RKO (cell line): ENCODE measurements at regions not wholly inside any gene's neighbourhood (a gene's known extent, or its start where the extent isn't known, plus 50 kb on each side); places are given as distances from the start of the nearest gene placed in this dataset.

Source experiments
- DNase-seq: peaks from one replicate; pipeline ENCODE4 v3.0.0-alpha.2; 2016; ENCODE audit warnings: low spot score

DNA sequence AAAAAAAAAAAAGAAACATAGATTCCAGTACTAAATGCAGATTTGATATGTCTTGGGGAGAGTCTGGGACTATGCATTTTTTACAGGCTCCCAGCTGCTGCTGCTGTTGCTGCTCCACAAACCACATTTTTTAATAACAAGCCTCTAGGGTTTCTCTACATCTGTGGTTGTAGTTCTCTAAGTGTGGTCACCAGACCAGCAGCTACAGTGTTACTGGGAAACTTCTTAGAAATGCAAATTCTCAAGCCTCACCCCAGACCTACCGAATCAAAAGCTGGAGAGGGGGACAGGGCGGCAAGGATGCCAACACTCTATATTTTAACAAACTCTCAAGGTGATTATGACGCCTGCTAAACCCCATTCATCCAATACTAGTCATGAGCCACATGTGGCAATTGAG, 293.4 kb upstream of the PTGER4 start:
- DNase-seq = no peak

DNA sequence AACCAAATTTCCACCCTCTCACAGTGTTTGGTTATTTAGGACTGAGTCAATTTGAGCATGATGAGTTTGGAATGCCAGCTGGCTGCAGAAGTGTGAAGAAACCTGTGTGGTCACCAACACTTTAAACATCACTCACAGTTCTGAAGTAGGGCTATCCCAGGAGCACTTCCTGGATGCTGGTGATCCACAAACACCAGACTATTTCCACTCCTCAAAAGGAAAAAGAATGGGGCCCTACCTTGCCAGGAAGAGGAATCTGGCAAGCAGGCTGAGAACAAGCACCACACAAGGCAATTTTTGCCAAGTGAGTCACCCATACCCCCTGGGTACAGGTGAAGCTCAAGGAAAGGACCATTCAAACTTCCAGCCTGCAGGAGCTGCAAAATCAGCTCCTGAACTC, 294.2 kb upstream of the PTGER4 start:
- peak; percentile 5 for DNase-seq

DNA sequence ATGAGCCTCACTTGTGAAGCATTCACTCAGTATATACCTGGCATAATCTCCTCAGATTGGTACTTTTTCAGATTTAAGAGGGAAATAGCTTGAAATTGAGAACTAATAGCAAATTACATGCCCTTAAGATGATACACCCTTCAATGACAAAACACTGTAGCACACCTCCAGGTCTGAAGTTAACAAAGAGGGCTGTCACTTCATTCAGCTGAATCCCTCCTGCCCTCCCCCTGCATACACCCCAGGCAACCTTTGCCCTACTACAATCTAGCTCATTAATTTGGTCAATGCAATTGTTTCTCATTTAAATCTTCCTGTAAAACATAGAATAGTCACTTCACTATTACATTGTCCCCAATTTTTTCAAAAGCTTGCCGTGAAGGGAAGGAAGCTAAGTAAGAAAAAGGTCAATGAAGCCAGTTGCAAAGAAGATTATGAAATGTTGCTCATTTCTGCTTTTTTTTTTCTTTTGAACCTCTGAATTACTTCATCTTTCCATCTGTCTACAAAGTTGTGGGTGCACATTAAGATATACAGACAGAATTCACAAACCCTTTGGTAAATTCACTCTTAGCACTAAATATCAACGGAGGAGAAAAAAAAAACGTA, 294.8 kb upstream of the PTGER4 start:
- no peak for DNase-seq

DNA sequence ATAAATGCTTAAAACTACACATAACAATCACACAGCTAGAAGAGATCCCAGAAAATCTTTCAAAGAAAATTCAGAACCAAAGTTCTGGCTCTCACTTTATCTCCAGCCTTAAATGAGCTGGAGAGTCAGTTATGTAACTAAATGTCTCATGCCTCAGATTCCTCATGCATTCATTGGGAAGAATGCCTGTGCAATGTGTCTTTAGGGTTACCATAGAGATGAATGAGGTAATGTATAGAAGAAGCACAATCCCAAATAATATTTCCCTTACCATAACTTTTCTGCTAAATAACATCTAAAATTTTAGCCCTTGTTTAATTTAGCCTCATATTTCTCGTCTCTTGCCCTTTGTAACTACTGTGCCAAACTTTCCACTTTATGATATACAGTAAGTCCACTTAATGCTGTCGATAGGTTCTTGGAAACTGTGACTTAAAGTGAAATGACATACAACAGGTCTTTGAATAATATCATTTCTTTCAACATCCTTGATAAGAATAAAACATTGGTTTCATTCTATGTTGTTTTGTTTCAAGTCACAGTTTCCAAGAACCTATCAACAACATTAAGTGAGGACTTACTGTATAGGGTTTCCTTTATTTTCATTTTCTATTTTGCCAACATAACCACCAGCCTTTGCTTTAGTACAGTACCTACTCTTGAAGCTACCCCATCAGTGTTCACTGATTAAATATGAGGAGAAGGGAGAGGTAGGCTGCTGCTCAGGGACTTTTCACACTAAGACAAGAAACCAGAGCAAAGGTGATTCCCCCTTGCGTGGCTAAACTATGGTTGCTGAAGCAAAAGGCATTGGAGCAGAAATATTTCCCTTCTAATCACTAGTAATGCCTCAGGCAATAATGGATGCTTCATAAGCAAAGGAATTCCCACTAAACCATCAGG, 295.7 kb upstream of the PTGER4 start:
- no peak for DNase-seq

DNA sequence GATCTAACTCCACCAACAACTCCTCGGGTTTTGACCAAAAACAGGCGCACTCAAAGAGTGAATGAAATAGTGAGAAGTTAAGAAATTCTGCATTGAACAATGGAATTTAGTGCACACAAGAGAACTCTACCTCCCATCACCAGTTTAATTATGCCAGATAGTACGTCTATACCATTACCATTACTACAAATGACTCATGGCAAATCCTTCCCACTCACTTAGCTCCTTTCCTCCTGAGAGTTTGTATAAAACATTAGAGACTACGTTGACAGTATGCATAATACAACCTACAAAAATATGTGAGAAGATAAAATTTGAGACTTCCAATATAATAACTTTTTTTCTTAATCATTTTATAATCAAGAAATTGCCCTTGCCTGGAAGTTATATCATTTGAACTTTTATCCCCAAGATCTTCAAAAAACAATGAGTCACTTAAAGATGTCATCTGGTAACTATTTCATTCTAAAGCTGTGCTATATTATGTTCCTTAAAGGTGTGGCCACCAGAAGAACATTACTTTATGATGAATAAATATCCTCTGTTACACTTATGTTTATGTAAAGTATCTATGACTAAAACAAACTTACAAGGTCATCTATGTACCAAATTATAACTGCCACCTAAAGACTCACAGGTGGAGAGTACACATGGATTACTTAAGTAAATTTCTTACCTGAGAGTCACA, 297.9 kb upstream of the PTGER4 start:
- no peak for DNase-seq

DNA sequence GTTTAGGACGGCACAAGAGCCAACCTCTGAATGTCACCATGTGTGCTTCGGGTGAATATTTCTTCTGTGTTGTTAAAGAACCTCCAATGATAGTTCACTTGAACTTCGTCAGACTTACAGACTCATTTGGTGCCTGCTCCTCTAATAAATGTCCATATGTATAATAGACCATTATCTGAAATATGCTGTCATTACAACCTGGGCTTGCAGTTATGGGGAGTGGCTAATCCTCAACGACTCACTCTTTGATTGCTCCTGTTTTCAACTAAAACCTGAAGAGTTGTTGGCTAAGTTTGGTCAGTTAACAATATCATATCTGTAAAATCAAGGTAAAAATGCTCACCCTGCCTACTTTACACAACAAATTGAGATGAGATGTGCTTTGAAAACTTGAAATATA, 298.7 kb upstream of the PTGER4 start:
- no peak for DNase-seq

DNA sequence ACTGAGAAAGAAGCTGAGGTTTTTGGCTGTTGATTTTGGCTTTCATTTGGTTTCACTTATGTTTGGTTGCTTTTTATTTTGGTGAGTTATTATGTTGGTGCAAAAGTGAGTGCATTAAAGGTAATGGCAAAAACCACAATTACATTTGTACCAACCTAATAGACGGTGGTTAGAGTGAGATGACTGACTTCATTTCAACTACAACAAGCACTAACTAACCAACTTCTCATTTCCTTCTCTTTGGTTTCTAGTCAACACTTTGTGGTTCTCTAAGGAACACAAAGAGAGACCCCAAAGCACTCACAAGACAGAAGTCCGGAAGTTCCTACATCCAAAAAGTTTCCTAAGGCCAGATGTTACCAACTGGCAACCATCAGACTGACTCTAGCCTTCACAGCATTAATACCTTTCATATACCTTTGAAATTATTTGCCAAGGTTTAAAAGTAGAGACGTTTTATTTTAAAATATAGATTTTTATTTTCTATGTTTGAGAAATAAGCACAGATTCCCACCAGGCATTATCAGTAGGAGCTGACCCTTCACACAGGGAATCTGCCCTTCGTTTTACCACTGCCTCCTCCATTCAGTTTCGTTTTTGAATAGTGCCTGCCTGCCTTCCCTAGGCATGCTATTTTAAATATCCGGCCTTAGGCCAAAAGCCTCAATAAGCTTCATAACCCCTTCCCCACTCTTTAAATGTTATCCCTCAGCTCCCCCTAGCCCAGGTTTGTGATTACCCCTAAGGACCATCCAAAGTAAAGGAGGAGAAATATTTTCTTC, 301.1 kb upstream of the PTGER4 start:
- DNase-seq = no peak

DNA sequence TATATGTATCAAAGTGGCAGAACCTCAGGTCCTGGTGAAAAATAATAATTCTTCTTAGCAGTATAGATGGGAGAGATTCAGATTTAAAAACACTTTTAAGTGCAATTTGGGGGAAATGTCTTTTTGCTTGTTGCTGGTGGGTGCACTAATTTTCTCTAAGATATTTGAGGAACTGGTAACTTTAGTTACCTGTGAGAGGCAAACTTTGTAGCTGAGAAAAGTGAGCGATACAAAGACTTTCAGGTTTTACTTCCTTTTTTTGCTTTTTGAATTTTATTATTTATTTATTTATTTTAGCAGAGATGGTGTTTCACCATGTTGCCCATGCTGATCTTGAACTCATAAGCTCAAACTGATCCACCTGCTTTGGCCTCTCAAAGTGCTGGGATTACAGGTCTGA, 303.1 kb upstream of the PTGER4 start:
- DNase-seq = no peak

DNA sequence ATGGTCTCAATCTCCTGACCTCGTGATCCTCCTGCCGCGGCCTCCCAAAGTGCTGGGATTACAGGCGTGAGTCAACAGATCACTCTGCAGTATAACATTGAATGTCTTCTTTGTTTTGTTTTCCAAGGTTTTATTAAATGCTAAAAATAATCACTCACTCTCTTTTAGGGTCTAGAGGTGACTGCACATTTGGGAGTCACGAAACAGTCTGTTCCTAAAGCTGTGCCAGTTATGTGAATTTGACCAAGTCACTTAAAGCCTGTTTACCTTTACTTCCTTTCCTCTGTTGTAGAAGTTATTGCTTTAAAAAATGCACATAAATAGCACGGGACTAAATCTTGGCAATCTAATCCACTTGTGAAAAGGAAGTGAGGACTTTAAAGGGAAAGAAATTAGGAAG, 304.9 kb upstream of the PTGER4 start:
- no peak for DNase-seq

DNA sequence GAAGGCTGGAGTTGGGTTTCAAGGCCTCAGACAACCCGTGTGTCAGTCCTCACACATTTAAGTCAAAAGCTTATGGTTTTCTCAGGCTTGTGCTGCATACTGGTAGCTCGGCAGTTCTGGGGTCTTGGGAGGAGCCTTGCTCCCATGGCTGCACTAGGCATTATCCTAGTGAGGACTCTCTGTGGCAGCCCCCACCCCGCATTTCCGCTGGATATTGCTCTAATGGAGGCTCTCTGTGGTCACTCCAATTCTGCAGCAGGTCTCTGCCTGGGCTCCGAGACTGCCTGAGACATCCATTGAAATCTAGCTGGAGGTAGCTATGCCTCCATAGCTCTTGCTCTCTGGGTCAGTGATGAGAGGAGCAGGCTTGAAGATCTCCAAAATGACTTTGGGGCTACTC, 311.5 kb upstream of the PTGER4 start:
- DNase-seq = no peak

DNA sequence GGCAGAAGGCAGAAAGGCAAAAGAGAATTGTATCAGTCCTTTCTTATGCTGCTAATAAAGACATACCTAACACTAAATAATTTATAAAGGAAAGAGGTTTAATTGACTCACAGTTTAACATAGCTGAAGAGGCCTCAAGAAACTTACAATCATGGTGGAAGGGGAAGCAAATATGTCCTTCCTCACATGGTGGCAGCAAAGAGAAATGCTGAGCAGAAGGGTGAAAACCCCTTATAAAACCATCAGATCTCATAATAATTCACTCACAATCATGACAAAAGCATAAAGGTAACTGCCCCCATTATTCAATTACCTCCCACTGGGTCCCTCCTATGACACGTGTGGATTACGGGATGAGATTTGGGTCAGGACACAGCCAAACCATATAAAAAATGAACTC, 312.5 kb upstream of the PTGER4 start:
- DNase-seq = no peak

DNA sequence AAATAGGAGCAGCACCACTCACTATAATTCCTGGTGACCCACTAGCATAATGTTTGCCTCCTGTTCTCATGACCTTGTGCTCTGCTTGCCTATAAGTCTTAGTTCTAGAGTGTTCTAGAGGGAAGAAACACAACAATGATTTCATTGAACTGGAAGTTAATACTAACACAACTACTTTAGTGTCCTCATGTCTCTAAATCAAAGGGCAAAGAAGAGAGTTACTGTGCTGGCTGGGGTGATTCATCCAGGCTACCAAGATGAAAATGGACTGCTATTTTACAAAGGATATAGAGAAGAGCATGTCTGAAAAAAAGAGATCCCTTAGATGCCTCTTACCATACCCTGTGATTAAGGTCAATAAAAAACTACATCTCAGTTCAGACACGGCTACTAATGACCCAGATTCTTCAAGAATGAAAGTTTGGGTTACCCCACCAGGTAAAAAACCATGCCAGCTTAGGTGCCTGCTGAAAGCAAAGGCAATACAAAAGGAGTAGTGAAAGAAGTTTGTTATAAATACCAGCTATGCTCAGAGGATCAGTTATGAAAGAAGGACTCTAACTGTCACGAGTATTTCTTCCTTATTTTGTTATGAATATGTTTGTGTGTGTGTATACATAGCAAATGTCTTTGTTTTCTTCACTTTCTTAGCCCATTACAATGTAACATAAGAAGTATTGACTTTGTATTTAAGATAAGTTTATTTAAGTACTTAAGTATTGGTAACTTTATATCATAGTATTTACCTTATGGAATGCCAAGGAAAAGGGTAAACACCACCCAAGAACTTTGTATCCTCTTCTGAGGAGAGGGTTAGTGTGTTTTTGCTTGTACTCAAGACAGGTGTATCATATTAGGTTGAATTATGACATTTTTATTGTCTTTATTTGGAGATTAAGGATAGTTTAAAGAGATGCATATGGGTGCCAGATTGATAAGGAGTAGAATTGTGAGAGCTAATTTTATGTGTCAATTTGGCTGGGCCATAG, 314.1 kb upstream of the PTGER4 start:
- DNase-seq = no peak

DNA sequence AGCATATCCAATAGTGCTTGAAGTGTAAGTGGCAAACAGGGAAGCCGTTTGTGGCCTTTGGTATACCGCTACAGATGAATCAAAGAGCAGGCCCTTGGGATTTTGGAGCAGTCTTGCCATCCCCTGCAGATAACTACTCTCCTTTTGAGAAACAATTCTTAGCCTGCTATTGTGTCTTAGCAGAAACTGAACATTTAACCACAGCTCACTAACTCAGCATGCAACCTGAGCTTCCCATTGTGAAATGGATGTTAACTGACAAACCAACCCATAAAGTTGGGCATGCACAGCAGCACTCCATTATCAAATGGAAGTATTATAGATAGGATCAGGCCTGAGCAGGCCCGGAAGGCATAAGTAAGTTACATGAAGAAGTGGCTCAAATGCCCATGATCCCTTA, 315.3 kb upstream of the PTGER4 start:
- DNase-seq = no peak

DNA sequence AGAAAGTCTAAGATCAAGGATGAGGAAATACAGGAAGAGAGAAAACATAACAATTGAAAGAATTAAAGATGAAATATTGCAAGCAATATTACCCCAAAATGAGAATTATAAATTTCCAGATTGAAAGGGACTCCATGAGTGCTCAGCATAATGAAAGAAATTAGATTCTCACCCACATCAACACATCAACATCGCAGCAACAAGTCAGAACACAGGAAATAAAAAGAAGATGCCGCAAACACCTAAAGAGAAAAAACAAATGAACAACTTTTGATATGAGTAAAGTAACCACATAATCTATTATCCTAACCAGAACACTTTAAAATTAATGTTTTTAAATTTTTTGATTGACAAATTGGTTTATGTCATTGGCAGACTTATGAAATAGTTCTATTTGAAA, 318.3 kb upstream of the PTGER4 start:
- no peak for DNase-seq

DNA sequence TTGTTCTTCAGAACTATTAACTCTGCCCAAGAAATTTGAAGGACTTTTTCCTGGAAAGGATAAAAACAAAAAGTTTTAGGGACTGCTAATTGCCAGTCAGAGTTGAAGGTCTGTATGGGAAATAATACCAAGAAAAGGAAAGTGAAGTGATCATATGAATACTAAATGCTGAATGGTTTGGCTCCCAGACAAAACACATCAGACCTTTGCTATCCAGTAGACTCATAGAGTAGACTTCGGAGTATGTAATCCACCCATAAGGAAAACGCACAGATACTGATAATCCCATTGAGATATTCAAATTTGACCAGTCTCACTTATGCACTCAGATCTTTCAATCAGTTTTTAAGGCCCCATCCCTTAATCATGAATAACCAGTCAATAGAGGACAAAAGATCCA, 319.0 kb upstream of the PTGER4 start:
- no peak for DNase-seq

DNA sequence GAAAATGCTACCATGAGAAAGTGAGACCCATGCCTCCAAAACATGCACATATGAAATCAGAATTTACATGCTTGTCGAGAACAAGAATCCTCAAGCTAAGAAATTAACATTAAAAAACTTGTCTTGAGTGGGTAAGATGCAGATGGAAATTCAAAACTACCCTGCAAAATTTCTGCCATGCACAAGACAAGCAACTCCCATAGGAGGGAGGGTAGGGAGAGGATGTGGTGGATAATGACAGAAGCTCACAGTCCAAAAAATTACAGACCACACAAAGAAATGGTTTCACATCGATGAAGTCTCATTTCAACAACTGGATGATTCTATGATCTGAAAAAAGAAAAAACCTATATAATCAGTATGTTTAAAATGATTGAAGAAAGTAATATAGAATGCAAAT, 319.9 kb upstream of the PTGER4 start:
- no peak for DNase-seq

DNA sequence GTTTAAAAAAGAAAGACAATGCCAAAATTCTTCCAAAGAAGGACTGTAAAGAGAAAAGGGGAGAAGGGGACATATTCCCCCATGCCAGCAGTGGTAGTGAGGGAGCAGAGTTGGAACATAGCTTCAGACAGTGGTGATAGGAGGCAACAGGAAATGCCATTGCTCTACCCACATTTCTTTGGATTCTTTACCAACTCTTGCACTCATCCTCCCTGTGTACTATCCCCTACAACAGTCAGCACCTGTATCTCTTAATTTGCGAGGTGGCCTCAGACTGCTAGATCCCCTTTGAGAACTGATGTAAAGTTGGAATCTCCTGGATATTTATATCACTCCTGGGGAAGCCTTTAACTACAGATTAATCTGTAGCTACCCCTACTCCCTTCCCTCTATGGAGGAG, 320.6 kb upstream of the PTGER4 start:
- no peak for DNase-seq

DNA sequence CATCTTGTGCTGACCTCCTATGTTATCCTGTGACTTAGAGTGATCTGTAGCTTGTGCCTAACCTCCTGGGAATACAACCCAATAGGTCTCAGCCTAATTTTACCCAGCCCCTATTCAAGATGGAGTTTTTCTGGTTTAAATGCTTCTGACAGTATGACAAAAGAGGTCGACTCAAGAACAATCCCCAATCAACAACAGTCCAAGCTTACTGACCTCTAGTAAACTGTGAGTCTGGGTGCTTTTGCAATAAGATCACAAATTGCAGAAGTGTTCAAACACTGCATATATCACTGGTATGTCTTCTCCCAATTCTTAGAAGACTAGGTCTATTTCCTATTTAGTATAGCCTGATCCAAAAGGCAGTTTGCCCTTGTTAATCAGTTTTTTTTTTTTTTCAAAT, 323.5 kb upstream of the PTGER4 start:
- no peak for DNase-seq

DNA sequence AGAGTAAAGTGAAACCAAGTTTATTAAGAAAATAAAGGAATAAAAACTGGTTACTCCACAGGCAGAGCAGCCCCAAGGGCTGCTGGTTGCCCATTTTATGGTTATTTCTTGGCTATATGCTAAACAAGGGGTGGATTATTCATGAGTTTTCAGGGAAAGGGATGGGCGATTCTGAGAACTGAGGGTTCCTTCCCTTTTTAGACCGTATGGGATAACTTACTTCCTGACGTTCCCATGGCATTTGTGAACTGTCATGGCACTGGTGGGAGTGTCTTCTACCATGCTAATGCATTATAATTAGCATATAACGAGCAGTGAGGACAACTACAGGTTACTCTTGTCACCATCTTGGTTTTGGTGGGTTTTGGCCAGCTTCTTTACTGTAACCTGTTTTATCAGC, 323.9 kb upstream of the PTGER4 start:
- DNase-seq = no peak

DNA sequence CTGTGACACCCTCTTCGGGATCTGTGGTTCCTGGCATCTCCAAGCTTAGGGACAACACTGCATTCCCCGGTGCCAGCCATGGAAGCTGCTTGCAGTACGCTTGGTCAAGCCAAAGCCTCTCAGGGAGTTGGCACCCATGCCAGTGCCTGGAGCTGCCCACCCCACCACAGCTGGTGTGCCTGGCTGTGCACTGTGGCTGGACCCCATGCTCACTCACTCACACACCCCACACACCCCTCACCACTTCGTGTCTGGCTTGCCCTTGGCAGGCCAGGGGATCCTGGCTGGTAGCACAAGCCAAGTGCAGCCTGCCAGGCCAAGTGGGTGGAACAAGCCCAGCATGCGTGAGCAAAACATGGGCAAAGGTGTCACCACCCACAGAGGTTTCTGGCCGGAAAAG, 324.5 kb upstream of the PTGER4 start:
- no peak for DNase-seq

DNA sequence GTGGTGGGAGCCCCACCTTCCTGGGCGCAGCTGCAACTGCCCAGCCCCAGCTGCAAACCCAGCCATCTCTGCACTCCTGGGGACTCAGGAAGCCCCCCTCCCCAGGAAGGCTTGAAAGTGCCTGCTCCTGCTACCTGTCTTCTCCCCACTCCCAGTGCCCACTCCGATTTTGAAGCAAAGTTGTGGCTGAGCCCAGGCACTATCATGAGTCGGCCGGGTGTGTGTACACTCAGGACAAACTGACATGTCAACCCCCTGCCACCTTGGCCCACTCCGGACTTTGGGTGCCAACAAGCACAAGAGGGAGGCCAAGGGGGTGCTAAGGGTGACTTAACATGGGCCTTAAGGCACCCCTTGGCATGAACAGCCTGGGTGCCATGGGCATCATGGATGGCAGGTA, 325.5 kb upstream of the PTGER4 start:
- DNase-seq = no peak
